Keratinocyte (primary cell): ENCODE measurements at regions not wholly inside any gene's neighbourhood (a gene's known extent, or its start where the extent isn't known, plus 50 kb on each side); places are given as distances from the start of the nearest gene placed in this dataset.
"Not testable (repeated sequence)": the region's sequence is repeated elsewhere in the genome, so short reads cannot be mapped to it uniquely, and the experiment has no call there.

ENCODE experiments used
- DNase-seq: peaks from one replicate; pipeline ENCODE4 v3.0.0-alpha.2; 2011; ENCODE audit warnings: low read depth, missing footprints, low spot score
- FAIRE-seq: peaks from 2 replicates; lab custom pipeline; 2011; peaks lifted over from hg19 to GRCh38; lab: Jason Lieb, UNC
- H2AFZ ChIP-seq: 2 replicates; pipeline ENCODE4 v1.6.0; 2012; ENCODE audit warnings: low read length, control low read depth, inconsistent platforms; ENCODE audit not compliant: control insufficient read depth
- H3K27ac ChIP-seq: 2 replicates; pipeline ENCODE4 v1.5.1; 2011; ENCODE audit warnings: low read length; ENCODE audit not compliant: control insufficient read depth, insufficient read depth
- H3K27me3 ChIP-seq: 3 replicates; pipeline ENCODE4 v1.6.0; 2011; ENCODE audit warnings: low read length; ENCODE audit not compliant: control insufficient read depth, insufficient read depth; ENCODE audit errors: extremely low read depth
- H3K36me3 ChIP-seq, 2 experiments: 2 replicates in 1 of 2; 3 replicates in 1 of 2; pipeline ENCODE4 v1.5.1; 2011; ENCODE audit warnings: low read length in 2 of 2, mild to moderate bottlenecking in 1 of 2; ENCODE audit not compliant: control insufficient read depth in 2 of 2, insufficient read depth in 2 of 2; ENCODE audit errors: extremely low read depth in 1 of 2
- H3K4me1 ChIP-seq: 3 replicates; pipeline ENCODE4 v1.5.1; 2011; ENCODE audit warnings: low read length; ENCODE audit not compliant: control insufficient read depth, insufficient read depth; ENCODE audit errors: extremely low read depth
- H3K4me2 ChIP-seq: 3 replicates; pipeline ENCODE4 v1.6.0; 2011; ENCODE audit warnings: low read depth, low read length; ENCODE audit not compliant: control insufficient read depth, insufficient read depth; ENCODE audit errors: extremely low read depth
- H3K4me3 ChIP-seq, 3 experiments: fragments of 200-600 bp in 1 of 3; sonication (generic) in 1 of 3; 2 replicates in 2 of 3; 3 replicates in 1 of 3; pipeline ENCODE4 v1.5.1; 2011 to 2016; ENCODE audit warnings: low read length in 3 of 3, mild to moderate bottlenecking in 3 of 3, control low read depth in 2 of 3, inconsistent platforms in 1 of 3, low read depth in 1 of 3, mixed read lengths in 1 of 3, mixed run types in 1 of 3, moderate library complexity in 1 of 3; ENCODE audit not compliant: control insufficient read depth in 2 of 3, insufficient read depth in 2 of 3; ENCODE audit errors: extremely low read depth in 1 of 3
- H3K79me2 ChIP-seq: 2 replicates; pipeline ENCODE4 v1.6.0; 2012; ENCODE audit warnings: low read length; ENCODE audit not compliant: control insufficient read depth, insufficient read depth
- H3K9ac ChIP-seq: 3 replicates; pipeline ENCODE4 v1.6.0; 2011; ENCODE audit warnings: low read length; ENCODE audit not compliant: control insufficient read depth, insufficient read depth; ENCODE audit errors: extremely low read depth
- H3K9me1 ChIP-seq: 3 replicates; pipeline ENCODE4 v1.6.0; 2011; ENCODE audit warnings: low read length; ENCODE audit not compliant: control insufficient read depth, insufficient read depth; ENCODE audit errors: extremely low read depth
- H3K9me3 ChIP-seq: 2 replicates; pipeline ENCODE4 v1.5.1; 2012; ENCODE audit warnings: low read depth, low read length; ENCODE audit not compliant: control insufficient read depth
- H4K20me1 ChIP-seq: 3 replicates; pipeline ENCODE4 v1.6.0; 2011; ENCODE audit warnings: low read length; ENCODE audit not compliant: control insufficient read depth, insufficient read depth; ENCODE audit errors: extremely low read depth
- CTCF ChIP-seq, 3 experiments: IDR thresholded peaks in 1 of 3; conservative IDR thresholded peaks in 1 of 3; optimal IDR thresholded peaks in 1 of 3; 2 replicates in 2 of 3; 3 replicates in 1 of 3; pipeline versions ENCODE3 to v1.5.1; 2011; ENCODE audit warnings: low read length in 3 of 3, mild to moderate bottlenecking in 3 of 3, moderate library complexity in 2 of 3, control low read depth in 1 of 3, inconsistent platforms in 1 of 3; ENCODE audit not compliant: insufficient read depth in 2 of 3; ENCODE audit errors: extremely low read depth in 1 of 3
- EZH2 ChIP-seq: IDR thresholded peaks from one replicate; pipeline ENCODE4 v1.6.1; 2012; ENCODE audit warnings: inconsistent platforms, mild to moderate bottlenecking, low read length, moderate library complexity
- dilution Hi-C: fragments of 300-500 bp; cut with MboI; formaldehyde crosslinking; loops from one replicate; pipeline ENCODE4 v1.7.0; 2020; ENCODE audit warnings: low sequenced_read_pairs; ENCODE audit not compliant: extremely low pct_ligation_motif_present

- Histone ChIP-seq H3K27me3 (no peaks in the 10 kb centered on the region), H4K20me1 (no peaks in the 10 kb centered on the region), H3K9me1 (no peaks in the 10 kb centered on the region), H3K79me2 (no peaks in the 10 kb centered on the region), H2AFZ (no peak overlapping the region), H3K4me2 (no peak overlapping the region), H3K4me3 (no peak overlapping the region), H3K4me1 (no peaks in the 10 kb centered on the region), H3K36me3 (no peaks in the 10 kb centered on the region), H3K27ac (no peak overlapping the region), H3K9ac (no peak overlapping the region), H3K9me3 (no peaks in the 10 kb centered on the region)
- TF ChIP-seq CTCF (optimal IDR thresholded peaks at IDR 0.05 in 1 of 3, IDR thresholded peaks at IDR 0.05 in 1 of 3, conservative IDR thresholded peaks at IDR 0.05 in 1 of 3; ENCODE audit: extremely low read depth in 1 of 3, insufficient read depth in 2 of 3, low read length in 3 of 3) (no peak), EZH2 (no peak)
- dilution Hi-C loops = no loop called here
- DNase-seq (no peak), FAIRE-seq (no peak)
These were observed 194.2 kb downstream of the TXNL1 start for GRCh38 chr18:56444201-56444600.

- Histone ChIP-seq H2AFZ (no peak overlapping the region), H3K9ac (no peak overlapping the region), H3K9me3 (no peaks in the 10 kb centered on the region), H4K20me1 (no peaks in the 10 kb centered on the region), H3K27me3 (no peaks in the 10 kb centered on the region), H3K4me1 (no peaks in the 10 kb centered on the region), H3K36me3 (no peaks in the 10 kb centered on the region), H3K79me2 (no peaks in the 10 kb centered on the region), H3K9me1 (no peaks in the 10 kb centered on the region), H3K4me2 (no peak overlapping the region), H3K27ac (no peak overlapping the region), H3K4me3 (no peak overlapping the region)
- dilution Hi-C loops = no loop called here
- TF ChIP-seq CTCF (optimal IDR thresholded peaks at IDR 0.05 in 1 of 3, IDR thresholded peaks at IDR 0.05 in 1 of 3, conservative IDR thresholded peaks at IDR 0.05 in 1 of 3; ENCODE audit: extremely low read depth in 1 of 3, insufficient read depth in 2 of 3, low read length in 3 of 3) = no peak
- no peak for TF ChIP-seq EZH2
- no peak for DNase-seq
- FAIRE-seq = no peak
These were observed 195.1 kb downstream of the TXNL1 start for GRCh38 chr18:56443166-56443907.

- H3K36me3 ChIP-seq, H3K4me2 ChIP-seq, H3K9me3 ChIP-seq, H2AFZ ChIP-seq, FAIRE-seq, H3K9ac ChIP-seq, H3K4me1 ChIP-seq, H4K20me1 ChIP-seq, H3K9me1 ChIP-seq, H3K4me3 ChIP-seq, DNase-seq, dilution Hi-C loops, H3K27me3 ChIP-seq, H3K27ac ChIP-seq, H3K79me2 ChIP-seq: not testable (repeated sequence)
These were observed 199.9 kb downstream of the TXNL1 start for GRCh38 chr18:56438480-56438879.
